ENCODE measurements at regions not wholly inside any gene's neighbourhood (a gene's known extent, or its start where the extent isn't known, plus 50 kb on each side); places are given as distances from the start of the nearest gene placed in this dataset.

GRCh38 chr13:28551498-28551895 is 56.6 kb upstream of the FLT1 start:
- no peak for TF ChIP-seq CTCF (IDR thresholded peaks at IDR 0.05; ENCODE audit: low read depth, low read length)
- in situ Hi-C loops (cut with HindIII; ENCODE audit: low sequenced_read_pairs) = no loop called here

DNA sequence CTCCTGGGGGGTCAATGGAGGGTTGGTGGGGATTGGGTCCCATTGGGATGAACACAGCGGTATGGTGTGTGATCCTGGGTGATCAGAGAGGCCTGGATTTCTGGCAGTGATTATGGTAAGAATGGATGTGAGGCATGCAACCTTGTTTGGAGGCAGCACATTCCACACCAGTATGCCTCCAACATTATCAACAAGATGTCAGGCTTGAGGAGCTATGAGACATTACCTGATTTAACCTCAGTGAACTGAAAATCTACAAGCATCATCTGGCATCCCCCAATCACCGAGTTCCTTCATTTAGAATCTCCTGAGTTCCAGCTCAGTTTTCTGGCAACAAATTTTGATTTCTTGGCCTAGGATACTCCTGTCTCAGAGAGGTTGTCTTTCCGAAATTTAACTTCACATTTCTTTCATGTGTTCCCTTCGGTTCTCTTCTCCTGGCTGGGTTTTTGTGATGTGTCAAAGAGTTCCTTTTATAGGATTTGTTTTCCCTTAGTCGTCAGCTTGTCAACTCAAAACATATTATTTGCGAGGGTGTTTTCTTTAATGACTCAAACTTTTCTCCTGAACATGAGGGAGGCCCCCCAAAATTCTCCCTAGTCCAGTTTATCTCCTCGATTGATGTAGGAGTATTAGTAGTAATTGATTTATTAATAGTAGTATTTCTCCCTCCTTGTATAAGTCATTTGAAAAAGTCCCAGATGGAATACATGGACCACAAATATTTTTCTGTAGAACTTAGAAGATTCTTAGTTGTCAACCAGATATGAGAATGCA is 56.0 kb upstream of the FLT1 start:
- in situ Hi-C loops (cut with HindIII; ENCODE audit: low sequenced_read_pairs) = no loop called here
- TF ChIP-seq CTCF (IDR thresholded peaks at IDR 0.05; ENCODE audit: low read depth, low read length) = no peak
- no peak overlapping the region for H3K4me3 ChIP-seq (ENCODE audit: low read depth, low read length)
- no peak for DNase-seq (ENCODE audit: low read depth, low spot score)

More at GRCh38 chr13:28551498-28551895, 56.6 kb upstream of the FLT1 start:
- no peak for DNase-seq (ENCODE audit: low read depth, low spot score)
- no peak overlapping the region for H3K4me3 ChIP-seq (ENCODE audit: low read depth, low read length)

DNA sequence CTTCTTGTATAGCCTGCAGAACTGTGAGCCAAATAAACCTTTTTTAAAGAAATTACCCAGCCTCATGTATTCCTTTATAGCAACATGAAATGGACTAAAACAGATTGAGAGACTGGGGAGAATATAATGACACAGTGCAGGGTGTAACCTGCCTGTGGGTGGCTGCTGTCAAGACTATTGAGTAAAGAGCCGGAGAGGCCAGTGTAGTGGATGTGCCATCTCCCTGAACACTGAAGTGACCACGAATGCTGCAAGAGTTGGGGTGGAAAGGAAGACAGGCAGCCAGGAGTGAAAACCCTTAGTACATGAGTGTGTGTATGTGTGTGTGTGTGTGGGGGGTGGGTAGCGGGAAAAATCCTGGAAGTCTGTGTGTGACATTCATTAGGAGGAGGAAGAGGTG is 55.2 kb upstream of the FLT1 start:
- no peak for TF ChIP-seq CTCF (IDR thresholded peaks at IDR 0.05; ENCODE audit: low read depth, low read length)

DNA sequence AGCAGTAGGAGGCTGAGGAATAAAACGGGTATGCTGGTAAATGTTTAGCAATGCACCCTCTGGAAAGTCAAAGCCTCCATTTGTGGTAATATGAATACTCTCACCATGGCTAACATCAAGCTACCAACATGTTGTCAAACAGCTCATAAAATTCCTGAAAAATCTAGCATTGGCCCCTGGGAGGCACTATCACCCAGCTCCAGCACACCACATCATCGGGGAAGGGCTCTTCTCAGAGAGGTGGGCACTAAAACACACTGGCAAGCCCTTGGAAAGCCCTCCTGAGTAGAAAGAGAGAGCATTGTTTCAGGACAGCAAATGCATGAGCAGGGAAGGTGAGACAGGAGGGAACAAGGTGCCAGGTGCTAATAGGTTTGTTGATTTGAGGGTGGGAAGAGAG is 53.9 kb upstream of the FLT1 start:
- no peak for DNase-seq (ENCODE audit: low read depth, low spot score)
- in situ Hi-C loops (cut with HindIII; ENCODE audit: low sequenced_read_pairs) = no loop called here
- no peak overlapping the region for H3K4me3 ChIP-seq (ENCODE audit: low read depth, low read length)
- peak; percentile 4 for TF ChIP-seq CTCF (IDR thresholded peaks at IDR 0.05; ENCODE audit: low read depth, low read length)

More for the DNA sequence above, 55.2 kb upstream of the FLT1 start:
- H3K4me3 ChIP-seq (ENCODE audit: low read depth, low read length) = no peak overlapping the region
- in situ Hi-C loops (cut with HindIII; ENCODE audit: low sequenced_read_pairs) = no loop called here
- no peak for DNase-seq (ENCODE audit: low read depth, low spot score)

DNA sequence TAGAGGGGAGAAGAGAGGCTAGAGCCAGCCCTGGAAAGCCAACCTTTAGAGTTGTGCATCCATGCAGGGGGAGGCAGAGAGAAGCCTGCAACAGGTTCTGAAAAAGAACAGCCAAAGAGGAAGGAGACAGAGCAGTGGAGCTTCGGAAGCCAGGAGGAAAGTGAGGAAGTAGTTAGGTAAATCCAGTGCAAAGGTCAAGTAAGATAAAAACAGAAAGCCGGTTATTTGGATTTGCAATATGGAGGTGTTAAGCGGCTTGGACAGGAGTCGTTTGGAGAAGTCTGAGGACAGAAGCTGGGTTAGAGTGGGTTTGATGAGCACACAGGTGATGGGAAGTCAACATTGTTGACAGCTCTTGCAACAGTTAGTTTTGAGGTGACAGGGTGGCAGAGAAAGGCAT is 53.5 kb upstream of the FLT1 start:
- in situ Hi-C loops (cut with HindIII; ENCODE audit: low sequenced_read_pairs) = no loop called here
- no peak for DNase-seq (ENCODE audit: low read depth, low spot score)
- no peak overlapping the region for H3K4me3 ChIP-seq (ENCODE audit: low read depth, low read length)
- TF ChIP-seq CTCF (IDR thresholded peaks at IDR 0.05; ENCODE audit: low read depth, low read length) = no peak

DNA sequence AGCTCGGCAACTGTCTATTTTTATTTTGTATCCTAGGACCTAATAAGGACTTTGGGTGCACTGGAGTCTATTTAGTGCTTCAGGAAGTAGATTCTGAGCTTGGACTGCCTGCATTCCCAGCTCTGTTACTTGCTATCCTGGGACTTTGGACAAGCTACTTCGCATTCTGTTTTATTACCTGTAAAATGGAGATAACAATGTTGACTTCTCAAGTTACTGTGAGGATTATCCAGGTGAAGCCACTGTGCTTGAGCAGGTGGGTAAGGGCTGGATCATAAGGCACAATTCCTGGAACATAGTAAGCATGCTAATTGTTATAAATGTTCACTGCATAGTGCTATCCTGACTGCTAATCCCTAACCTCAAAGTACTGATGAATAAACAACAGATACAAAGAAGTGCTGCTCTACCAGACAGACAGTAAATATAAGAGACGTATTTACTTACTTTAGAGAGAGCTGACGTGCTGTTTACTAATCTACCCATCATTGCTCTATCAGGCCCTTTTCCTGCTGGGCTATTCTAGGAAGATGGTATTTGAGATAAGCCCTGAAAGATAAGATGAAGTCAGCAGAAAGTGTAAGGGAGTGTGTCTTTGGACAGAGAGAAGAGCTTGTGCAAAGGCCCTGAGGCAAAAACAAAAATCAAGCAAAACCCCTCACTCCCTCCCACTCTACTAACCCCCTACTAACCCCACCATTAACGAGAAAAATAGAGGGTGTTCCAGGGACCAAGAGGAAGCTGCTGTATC is 50.8 kb upstream of the FLT1 start:
- in situ Hi-C loops (cut with HindIII; ENCODE audit: low sequenced_read_pairs) = no loop called here
- H3K4me3 ChIP-seq (ENCODE audit: low read depth, low read length) = no peak overlapping the region

More for the DNA sequence above, 50.8 kb upstream of the FLT1 start:
- TF ChIP-seq CTCF (IDR thresholded peaks at IDR 0.05; ENCODE audit: low read depth, low read length) = no peak
- DNase-seq (ENCODE audit: low read depth, low spot score) = no peak
